ENCODE measurements at regions not wholly inside any gene's neighbourhood (a gene's known extent, or its start where the extent isn't known, plus 50 kb on each side); places are given as distances from the start of the nearest gene placed in this dataset.

- no peak overlapping the region for H3K4me3 Mint-ChIP-seq (ENCODE audit: low read depth)
- H3K9me3 Mint-ChIP-seq (ENCODE audit: low read depth) = peaks cover 4% of the 10 kb centered on the region
- no peaks in the 10 kb centered on the region for H3K36me3 Mint-ChIP-seq (ENCODE audit: insufficient read depth)
- H3K27ac Mint-ChIP-seq = no peak overlapping the region
- peaks cover 9% of the 10 kb centered on the region for H3K27me3 Mint-ChIP-seq
- DNase-seq (ENCODE audit: low spot score, unreplicated experiment) = no peak
- peaks cover 1% of the 10 kb centered on the region for H3K4me1 Mint-ChIP-seq (ENCODE audit: low read depth)
- no peak for TF ChIP-seq CTCF (IDR thresholded peaks at IDR 0.05; ENCODE audit: unreplicated experiment)
Observed at GRCh38 chr5:135683189-135683588, 104.4 kb upstream of the CXCL14 start.

GRCh38 chr5:135680713-135681112 is 101.9 kb upstream of the CXCL14 start:
- Mint-ChIP-seq H3K27me3 (peaks cover 7% of the 10 kb centered on the region), H3K27ac (no peak overlapping the region), H3K4me1 (ENCODE audit: low read depth) (peaks cover 1% of the 10 kb centered on the region), H3K9me3 (ENCODE audit: low read depth) (peaks cover 16% of the 10 kb centered on the region), H3K4me3 (ENCODE audit: low read depth) (no peak overlapping the region), H3K36me3 (ENCODE audit: insufficient read depth) (no peaks in the 10 kb centered on the region)
- no peak for DNase-seq (ENCODE audit: low spot score, unreplicated experiment)
- TF ChIP-seq CTCF (IDR thresholded peaks at IDR 0.05; ENCODE audit: unreplicated experiment) = no peak

GRCh38 chr5:135678640-135679268 is 100.0 kb upstream of the CXCL14 start:
- no peak for DNase-seq (ENCODE audit: low spot score, unreplicated experiment)
- no peak overlapping the region for H3K27ac Mint-ChIP-seq
- peaks cover 16% of the 10 kb centered on the region for H3K9me3 Mint-ChIP-seq (ENCODE audit: low read depth)
- TF ChIP-seq CTCF (IDR thresholded peaks at IDR 0.05; ENCODE audit: unreplicated experiment) = no peak
- peaks cover 6% of the 10 kb centered on the region for H3K27me3 Mint-ChIP-seq
- H3K4me3 Mint-ChIP-seq (ENCODE audit: low read depth) = no peak overlapping the region
- H3K36me3 Mint-ChIP-seq (ENCODE audit: insufficient read depth) = no peaks in the 10 kb centered on the region
- peaks cover 1% of the 10 kb centered on the region for H3K4me1 Mint-ChIP-seq (ENCODE audit: low read depth)

GRCh38 chr5:135671966-135672365 is 93.2 kb upstream of the CXCL14 start:
- Mint-ChIP-seq H3K36me3 (ENCODE audit: insufficient read depth) (no peaks in the 10 kb centered on the region), H3K27ac (no peak overlapping the region), H3K4me3 (ENCODE audit: low read depth) (no peak overlapping the region)

GRCh38 chr5:135671052-135671705 is 92.4 kb upstream of the CXCL14 start:
- H3K4me3 Mint-ChIP-seq (ENCODE audit: low read depth) = no peak overlapping the region
- H3K9me3 Mint-ChIP-seq (ENCODE audit: low read depth) = no peaks in the 10 kb centered on the region
- no peak for DNase-seq (ENCODE audit: low spot score, unreplicated experiment)
- no peak for TF ChIP-seq CTCF (IDR thresholded peaks at IDR 0.05; ENCODE audit: unreplicated experiment)
- no peaks in the 10 kb centered on the region for H3K36me3 Mint-ChIP-seq (ENCODE audit: insufficient read depth)
- no peak overlapping the region for H3K27ac Mint-ChIP-seq
- H3K27me3 Mint-ChIP-seq = no peaks in the 10 kb centered on the region
- no peaks in the 10 kb centered on the region for H3K4me1 Mint-ChIP-seq (ENCODE audit: low read depth)

More at GRCh38 chr5:135671966-135672365, 93.2 kb upstream of the CXCL14 start:
- Mint-ChIP-seq H3K9me3 (ENCODE audit: low read depth) (no peaks in the 10 kb centered on the region), H3K27me3 (no peaks in the 10 kb centered on the region), H3K4me1 (ENCODE audit: low read depth) (no peaks in the 10 kb centered on the region)
- TF ChIP-seq CTCF (IDR thresholded peaks at IDR 0.05; ENCODE audit: unreplicated experiment) = no peak
- no peak for DNase-seq (ENCODE audit: low spot score, unreplicated experiment)

Measured in progenitor cell of endocrine pancreas (in vitro differentiated cells).